Stimulated activated CD8-positive, alpha-beta memory T cell treated with anti-CD3 and anti-CD28 coated beads, Interleukin-4, amount 100 ng/mL, for 48 hours (primary cell): ENCODE measurements at regions not wholly inside any gene's neighbourhood (a gene's known extent, or its start where the extent isn't known, plus 50 kb on each side); places are given as distances from the start of the nearest gene placed in this dataset.

ENCODE experiments used
- DNase-seq: peaks from one replicate; pipeline ENCODE4 v3.0.0-alpha.2; 2020

DNA sequence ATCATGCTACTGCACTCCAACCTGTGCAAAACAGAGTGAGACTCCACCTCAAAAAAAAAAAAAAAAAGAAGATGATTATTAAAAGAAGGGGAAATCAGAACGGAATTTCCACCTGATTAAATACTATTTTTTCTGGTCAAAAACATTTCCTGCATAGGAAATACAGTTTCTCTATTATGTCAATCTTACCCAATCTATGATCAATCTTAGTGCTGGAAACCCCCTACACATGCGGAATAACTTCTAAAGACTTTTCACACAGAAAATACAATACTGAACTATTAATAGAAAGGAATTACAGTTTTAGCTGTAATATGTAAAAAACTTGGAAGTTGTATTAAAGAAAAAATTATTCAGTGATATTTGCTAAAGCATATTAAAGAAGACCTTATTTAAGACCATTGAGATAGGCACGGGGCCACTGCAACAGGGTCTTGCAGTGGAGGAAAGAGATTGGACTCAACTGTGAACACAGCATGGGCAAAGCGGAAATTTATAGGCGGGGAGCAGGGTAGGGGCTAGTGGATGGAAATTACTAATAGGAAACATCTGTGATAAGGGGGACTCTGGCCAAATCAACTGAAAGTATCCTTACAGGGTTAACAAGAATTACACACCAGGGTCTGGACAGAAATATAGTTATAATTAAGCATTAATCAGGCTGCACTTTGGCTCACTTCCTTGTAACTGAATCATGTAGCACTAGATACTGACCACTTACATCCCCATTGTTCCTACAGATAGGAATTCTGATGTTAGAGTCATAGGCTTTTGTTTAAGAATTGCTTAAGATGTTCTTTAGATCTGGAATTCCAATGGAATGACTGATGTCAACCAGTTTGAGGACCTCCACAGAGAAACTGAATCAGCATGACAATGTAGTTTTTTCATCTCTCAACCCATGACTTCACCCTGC lies 411.5 kb upstream of the DDI1 start:
- no peak for DNase-seq

DNA sequence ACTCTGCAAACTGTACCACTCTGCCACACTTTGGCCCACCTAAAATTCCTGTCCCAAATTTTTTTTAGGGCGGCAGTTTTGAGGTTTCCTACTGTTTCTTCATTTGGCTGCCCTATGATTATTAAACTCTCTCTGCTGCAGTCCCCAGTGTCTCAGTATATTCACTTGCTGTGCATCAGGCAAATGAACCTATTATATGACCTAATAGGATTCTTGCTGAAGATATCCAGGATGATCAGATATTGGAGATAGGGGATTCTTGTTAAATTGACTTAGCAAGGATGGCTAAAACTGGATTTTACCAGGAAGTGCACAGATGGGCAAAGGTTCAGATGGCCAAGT lies 410.8 kb upstream of the DDI1 start:
- DNase-seq: no peak

DNA sequence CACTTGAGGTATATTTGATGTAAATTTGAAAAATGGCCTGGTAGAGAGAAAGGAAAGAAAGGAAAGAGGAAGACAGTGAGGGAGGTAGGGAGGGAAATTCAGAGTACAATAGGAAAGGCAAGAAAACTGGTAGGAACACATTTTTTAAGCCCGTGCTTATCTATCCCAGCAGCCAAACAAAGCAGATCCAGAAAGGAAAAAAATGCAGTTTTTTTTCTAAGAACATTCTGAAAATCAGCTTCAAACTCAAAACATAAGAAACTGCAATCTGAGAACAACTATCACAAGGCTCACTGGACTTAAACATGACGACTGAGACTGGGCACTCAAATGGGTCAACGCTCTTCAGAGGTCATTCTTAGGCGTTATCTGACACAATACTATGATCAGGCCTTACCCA lies 408.3 kb upstream of the DDI1 start:
- DNase-seq: no peak

DNA sequence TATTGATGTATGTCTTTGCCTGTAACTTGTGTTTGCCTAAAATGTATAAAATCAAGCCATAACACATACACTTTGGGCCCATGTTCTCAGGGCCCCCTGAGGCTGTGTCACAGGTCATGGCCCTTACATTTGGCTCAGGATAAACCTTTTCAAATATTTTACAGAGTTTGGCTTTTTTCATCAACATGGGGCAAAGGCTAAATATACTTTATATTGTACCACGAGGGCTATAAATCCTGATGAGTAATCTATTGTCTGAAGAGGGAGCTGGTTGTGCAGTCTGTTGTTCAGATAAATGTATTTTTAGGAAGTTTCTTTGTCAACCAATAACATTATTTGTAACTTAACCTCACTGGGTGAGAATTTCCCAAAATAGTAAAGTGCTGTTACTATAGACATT lies 404.6 kb upstream of the DDI1 start:
- no peak for DNase-seq

DNA sequence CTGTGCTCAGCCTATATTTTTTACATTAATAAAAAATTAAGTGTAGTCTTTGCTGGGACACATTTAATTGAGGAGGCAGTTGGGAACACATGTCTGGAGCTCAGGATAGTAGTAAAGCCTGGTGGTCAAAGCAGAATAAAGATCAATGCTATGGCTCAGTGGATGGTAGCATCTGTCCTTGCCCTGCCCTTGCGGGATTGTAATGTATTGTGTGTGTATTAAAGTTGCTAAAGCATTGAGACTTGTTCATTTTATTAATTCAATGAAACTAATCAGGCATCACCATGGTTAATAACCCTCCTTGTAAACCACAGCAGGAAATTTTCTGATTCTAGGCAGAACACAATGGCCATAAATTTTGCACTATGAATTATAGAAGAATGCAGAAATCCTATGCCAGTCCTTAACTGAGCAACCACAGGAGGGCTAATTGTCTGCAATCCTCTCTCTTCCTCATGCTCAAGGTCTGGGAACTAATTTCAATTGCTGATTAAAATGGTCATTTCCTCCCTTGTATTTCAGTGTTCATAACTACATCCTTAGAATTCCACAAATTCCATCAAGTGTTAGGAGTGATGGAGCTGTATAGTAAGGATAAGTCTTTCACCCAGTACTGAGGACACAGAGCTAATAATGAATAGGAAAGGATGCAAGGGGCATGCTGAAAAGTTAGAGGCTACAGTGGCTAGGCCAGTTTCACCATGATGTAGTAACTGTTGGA lies 403.2 kb upstream of the DDI1 start:
- DNase-seq: no peak

DNA sequence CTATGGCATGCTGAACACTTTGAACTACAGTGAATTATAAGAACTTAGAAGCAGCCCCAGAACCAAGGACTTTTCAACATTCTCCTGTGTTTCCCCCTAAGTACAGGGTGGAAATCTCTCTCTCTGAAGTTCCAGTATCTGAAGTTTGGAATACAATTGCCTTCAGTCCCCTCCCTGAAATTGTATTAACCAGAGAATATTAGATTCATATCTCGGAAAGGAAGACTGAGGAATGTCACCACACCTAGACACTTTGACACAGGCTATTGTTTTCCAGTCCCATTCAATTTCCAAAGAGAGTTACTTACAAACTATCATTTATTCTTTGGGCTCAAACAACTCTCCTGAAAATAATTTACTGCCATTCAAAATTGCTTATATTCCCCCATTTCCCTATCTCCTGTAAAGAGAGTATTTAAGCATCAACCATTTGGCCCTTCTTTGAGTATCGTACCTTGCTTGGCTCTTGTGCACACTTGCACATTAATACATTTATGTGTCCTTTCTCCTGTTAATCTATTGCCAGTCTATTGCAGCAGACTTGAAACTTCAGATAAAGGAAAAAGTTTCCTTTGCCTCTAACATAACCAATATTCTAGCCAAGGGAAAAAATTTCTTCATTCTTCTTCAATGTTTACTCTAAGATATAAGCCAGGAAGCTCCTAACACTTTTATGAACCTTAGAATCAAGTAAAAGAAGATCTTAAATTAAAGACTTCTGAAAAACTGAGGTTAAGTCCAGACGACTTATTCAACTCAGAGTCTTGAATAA lies 402.4 kb upstream of the DDI1 start:
- no peak for DNase-seq

DNA sequence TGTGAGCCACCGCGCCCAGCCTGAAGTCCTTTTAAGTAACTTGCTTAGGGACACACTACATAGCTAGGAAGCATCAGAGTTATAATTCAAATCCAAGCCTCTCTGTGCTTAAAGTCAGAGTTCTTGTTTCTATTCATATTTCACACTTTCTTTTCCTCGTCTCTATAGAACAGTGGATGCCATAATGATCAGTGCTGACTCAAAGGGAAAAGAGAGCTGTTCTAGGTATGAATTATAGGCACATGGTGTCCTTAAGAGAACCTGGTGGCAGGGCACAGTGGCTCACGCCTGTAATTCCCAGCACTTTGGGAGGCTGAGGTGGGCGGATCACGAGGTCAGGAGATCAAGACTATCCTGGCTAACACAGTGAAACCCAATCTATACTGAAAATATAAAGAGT lies 400.2 kb upstream of the DDI1 start:
- DNase-seq: no peak

DNA sequence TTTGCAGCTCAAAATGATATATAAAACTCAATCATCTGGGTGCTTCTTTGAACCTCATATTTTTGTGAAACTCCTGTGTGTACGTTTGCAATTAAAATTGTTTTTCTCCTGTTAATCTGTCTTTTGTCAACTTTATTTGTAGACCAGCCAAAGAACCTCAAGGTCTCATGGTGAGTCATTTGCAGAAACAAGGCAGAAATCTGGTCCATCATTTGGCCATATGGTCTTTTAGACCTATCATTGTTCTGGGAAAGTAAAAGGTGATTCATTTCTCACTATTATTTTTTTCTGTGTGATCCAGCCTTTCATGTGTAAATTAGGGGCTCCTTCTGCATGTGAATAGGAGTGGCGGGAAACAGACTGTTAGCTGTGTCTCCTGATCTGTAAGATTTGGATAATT lies 399.1 kb upstream of the DDI1 start:
- DNase-seq: no peak

DNA sequence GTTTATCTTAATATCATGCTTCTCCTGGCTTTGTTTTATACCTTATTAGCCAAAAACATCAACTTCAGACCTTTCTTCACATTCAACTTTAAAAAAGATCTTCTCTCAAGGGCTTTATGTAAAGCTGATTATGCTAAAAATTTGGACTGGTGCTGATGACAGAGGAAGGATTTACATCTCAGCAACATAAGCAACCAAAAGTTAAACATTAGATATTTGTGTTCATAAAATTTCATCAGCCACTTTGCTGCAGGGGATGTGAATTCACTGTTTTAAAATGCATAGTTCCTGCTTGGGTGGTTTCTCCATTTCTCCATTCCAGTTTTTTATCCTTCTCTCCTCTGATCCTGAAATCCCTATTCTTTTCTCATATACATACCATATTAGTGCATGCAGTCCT lies 398.6 kb upstream of the DDI1 start:
- DNase-seq: no peak

DNA sequence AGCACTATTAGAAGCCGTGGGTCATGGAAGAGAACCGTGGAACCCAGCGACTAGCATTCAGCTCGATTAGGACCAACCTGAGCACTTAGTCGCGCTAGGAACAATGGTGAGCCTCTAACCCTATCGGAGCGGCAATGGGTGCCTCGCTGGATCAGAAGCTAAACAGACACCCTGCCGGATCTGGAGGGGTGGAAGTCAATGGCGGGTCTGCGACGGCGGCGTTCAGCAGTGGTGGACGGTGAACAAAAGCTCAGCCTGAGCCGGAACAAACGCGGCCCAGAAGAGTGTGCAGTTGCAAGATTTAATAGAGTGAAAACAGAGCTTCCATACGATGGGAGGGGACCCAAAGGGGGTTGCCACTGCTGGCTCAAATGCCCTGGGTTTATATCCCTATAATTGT lies 391.8 kb upstream of the DDI1 start:
- DNase-seq: no peak

DNA sequence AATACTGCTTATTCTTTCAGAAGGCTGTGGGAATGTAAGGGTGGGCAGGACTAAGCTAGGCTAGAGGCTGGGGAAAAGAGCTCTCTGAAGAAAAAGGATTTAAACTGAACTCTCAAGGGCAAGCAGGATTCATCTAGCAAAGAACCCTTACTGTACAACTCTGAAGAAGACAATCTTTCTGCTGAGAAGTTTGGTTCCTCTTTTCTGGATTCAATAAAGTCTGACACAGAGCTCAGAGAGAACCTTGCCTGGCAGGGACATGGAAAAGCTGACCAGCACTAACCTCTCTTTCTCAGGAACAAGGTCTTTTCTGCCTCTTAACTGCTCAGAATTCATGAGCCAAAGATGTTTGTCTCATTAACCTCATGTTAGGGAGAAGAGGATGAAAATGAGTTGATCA lies 388.4 kb upstream of the DDI1 start:
- no peak for DNase-seq

DNA sequence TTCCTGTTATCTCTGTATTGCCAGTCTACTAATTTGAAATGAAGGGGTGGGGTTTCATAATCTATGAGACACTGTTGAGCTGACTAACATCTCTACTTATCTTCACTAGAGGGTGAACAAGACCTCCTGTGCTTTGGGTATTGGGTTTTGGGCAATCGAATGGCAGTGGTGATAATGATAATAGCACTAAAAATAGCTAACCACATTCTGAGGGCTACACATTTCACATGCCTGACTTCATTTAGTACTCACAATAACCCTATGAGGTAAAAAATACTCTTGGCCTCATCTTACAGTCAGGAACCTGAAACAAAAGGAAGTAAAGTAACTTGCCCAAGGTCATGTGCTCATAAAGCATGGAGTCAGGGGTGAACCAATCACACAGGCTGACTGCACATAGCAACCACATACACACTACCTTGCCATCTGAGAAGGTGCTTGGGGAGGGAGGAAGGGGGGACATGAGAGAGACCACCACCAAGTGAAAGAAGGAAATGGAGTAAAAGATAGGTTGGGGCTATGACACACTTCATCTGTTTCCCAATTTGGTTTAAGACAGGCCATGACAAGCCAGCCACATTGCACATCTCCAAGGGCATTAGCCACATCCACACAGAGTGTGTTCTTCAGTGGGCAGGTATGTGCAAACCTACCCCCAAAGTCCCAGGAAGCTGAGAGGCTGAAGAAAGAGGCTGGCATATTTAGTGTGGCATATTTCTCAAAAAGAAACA lies 387.6 kb upstream of the DDI1 start:
- DNase-seq: no peak

DNA sequence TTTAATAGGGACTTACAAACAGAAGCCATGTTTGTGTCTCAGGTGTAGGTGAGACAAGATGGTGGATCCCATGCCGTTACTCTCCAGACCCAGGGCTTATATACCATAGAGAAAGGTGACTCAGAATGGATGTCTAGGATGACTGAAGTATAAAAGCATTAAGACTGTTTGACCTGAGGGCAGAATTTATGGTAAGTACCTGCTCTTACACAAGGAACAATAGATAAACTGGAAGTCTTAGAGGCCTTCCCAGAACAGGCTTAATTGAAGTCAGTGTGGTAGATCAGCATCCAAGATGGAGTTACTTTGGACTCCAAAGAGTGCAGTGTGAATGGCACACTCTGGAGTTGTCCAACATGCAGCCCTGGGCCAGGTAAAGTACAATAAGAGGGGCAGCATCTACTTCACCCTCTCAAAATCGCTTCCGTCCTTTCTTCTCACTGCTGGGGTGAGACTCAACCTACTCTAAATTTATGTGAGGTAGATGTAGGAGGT lies 387.0 kb upstream of the DDI1 start:
- DNase-seq: no peak

DNA sequence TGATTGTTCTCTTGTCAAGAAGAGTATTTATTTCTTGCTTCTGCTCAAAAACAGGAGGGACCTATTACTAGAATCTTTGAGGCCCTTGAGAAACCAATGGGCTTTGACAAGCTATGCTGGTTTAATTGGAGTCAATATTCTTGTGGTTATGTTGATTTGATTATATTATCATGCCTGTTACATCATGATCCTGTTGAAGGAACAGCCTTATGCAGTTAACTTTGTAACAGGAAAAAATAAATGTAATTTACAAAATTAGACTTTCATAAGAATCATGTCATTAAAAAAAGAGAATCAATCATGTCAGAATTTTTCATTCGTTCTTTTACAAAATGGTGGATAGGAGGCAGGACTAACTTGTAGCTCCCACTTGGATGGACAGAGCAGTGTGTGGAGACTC lies 386.1 kb upstream of the DDI1 start:
- DNase-seq: no peak

DNA sequence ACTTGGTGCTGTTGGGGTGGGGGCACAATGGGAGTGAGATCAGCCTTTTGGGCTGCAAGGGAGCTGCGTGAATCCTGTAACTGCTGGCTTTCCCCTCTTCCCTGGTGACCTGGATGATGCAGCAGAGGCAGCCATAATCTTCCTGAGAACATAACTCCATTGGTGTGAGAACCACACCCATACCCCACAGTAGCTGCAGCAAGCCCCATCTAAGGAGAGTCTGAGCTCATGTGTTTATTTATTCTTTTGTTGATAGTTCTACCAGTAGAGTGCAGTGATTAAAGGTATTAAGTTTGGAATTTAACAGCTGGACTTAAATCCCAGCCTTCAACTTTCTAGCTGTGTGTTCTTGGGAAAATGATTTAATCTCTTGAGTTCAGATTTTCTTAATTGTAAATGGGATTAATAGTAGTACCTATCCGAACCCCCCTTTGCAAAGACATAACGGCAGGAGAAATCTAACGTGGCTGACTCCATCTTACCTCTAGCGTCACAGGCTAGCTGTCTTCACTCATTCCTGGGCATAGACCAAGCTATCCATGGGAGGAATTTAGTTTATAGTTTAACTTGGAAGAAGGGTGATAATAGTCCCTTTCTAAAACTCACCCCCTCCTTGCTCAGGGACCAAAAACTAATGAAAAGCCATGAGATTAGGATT lies 385.0 kb upstream of the DDI1 start:
- DNase-seq: no peak

DNA sequence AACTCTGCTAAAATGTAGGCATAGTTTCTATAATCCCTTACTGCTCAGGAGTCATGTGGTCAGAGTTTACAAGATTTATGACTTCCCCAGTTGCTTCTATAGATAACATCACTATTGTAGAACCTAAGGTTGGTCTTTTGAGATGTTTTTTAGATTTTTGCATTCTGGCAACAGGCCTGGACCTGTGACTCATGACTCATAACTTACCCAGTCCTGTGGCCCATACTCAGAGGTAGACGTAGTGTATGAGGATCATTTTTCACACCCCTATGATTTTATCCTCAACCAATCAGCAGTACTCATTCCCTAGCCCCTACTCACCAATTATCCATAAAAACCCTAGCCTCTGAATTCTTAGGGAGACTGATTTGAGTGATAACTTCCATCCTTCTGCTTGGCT lies 384.4 kb upstream of the DDI1 start:
- DNase-seq: no peak

DNA sequence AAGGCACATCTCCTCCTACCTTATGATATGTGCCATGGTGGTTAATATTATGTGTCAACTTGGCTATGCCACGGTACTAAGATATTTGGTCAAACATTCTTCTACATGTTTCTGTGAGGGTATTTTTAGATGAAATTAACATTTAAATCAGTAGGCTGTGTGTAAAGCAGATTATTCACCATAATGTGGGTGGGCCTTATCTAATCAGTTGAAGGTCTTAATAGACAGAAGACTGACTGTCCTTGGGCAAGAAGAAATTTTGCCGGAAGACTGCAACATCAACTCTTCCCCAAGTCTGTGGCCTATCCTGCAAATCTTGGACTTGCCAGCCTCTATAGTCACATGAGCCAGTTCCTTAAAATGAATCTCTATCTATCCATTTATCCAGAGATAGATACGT lies 380.1 kb upstream of the DDI1 start:
- no peak for DNase-seq

DNA sequence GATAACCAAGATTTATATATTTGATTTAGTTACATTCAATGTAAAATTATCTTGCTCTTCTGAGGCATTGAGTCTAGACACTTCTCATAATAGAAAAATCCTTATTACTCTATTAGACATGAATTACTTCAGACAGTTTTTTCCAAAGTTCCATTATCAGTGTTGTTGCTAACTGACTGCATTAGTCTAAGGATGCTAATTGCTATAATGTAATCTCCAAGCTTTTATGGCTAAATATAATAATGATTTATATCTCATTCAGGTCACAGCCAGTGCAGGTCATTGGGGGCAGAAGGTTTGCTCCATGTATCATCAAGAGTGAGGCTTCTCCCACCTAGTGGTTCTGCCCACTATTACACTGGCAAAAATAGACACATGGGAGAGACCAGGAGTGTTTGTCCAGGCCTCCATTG lies 377.2 kb upstream of the DDI1 start:
- DNase-seq: no peak

DNA sequence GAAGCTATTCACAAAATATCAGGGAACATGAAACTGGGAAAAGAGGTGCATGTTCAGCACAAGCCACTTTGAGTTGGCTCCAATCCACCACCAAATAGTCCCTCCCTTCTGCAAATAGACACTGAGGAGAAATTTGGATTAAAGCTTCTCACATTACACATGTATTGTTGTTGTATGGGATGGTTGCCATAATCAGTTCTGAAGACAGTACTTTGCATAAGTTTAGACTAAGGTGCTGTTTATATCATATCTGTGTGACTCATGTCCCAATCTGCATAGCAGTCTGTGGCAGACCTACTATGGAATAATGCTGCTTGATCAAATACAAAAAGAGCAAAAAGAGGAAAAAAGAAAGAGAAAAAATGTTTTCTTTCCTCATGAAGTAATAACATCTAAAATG lies 376.7 kb upstream of the DDI1 start:
- no peak for DNase-seq

DNA sequence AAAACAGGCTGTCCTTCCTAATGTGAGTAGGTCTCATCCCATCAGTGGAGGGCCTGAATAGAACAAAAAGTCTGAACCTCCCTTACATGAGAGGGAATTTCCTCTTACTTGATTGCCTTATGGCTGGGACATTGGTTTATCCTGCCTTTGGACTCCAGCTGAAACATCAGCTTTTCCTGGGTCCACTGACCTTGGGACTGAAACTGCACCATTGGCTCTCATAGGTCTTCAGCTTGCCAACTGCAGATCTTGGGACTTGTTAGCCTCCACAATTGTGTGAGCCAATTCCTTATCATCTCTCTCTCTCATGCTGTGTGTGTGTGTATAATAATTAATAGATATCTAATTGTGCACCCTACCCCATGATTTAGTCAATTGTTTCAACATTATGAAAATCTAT lies 375.3 kb upstream of the DDI1 start:
- DNase-seq: no peak

DNA sequence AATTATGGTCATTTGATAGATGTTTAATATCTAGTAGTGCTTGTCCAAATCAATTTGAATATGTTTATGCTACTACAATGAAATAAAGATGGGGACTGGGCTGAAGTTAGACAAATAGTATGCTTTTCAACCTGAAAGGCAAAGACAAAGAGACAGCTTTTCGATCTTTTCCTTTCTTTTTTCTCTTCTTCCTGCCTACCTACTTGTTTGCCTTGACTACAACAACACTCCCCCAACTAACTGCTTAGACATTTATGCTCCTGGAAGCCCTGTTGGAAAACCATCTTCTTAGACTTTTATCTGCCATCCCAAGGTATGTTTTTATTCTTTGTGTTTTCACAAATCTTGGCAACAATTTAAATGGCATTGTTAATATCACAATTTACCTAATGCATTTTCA lies 374.4 kb upstream of the DDI1 start:
- no peak for DNase-seq

DNA sequence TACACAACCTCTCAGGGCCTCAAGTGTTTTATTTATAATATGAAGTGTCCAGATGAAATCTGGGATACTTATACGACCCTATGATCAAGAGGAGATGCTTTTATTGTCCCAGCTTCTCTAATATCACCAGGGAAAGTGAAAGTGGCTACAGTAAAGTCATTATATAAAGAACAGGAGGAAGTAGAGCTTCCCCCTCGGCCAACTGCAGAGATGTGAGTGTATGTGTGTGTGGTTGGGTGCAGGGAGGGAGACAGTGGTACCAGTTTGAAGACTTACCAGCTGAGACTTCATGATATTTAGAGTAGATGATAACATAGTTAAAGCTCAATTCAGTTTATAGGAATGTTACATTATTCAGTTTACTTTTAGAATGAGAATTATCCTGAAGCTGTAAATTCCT lies 373.6 kb upstream of the DDI1 start:
- no peak for DNase-seq
